HEK293T (cell line): ENCODE measurements at regions not wholly inside any gene's neighbourhood (a gene's known extent, or its start where the extent isn't known, plus 50 kb on each side); places are given as distances from the start of the nearest gene placed in this dataset.

ENCODE experiments used
- CTCF ChIA-PET: fragments of 350-600 bp; formaldehyde crosslinking; extraction: SDS; loops from one replicate; lab custom pipeline; 2021; ENCODE audit warnings: antibody characterized with exemption, inconsistent platforms; lab: Yijun Ruan, JAX
- POLR2A ChIA-PET: fragments of 350-600 bp; formaldehyde crosslinking; extraction: SDS; loops from one replicate; lab custom pipeline; 2020; ENCODE audit warnings: antibody characterized with exemption, inconsistent platforms; lab: Yijun Ruan, JAX
- DNase-seq: peaks from one replicate; pipeline ENCODE4 v3.0.0; 2012; ENCODE audit warnings: mixed read lengths; ENCODE audit errors: extremely low spot score
- ARNT ChIP-seq: fragments of 450-650 bp; IDR thresholded peaks from 2 replicates; pipeline ENCODE4 v1.6.1; 2017; ENCODE audit warnings: mild to moderate bottlenecking
- BHLHE40 ChIP-seq: fragments of 450-650 bp; IDR thresholded peaks from 2 replicates; pipeline ENCODE4 v1.6.1; 2016; ENCODE audit warnings: mild to moderate bottlenecking, moderate library complexity, borderline replicate concordance
- CTBP1 ChIP-seq: fragments of 450-650 bp; IDR thresholded peaks from 2 replicates; pipeline ENCODE4 v1.6.1; 2016; ENCODE audit warnings: borderline replicate concordance
- ELF4 ChIP-seq: fragments of 450-650 bp; IDR thresholded peaks from 2 replicates; pipeline ENCODE4 v1.6.1; 2017; ENCODE audit warnings: antibody characterized with exemption
- FOXA1 ChIP-seq: fragments of 450-650 bp; IDR thresholded peaks from 2 replicates; pipeline ENCODE4 v1.6.1; 2016; ENCODE audit warnings: mild to moderate bottlenecking
- FOXK2 ChIP-seq: fragments of 450-650 bp; IDR thresholded peaks from 2 replicates; pipeline ENCODE4 v1.6.1; 2016; ENCODE audit warnings: mild to moderate bottlenecking
- FOXM1 ChIP-seq: fragments of 450-650 bp; IDR thresholded peaks from 2 replicates; pipeline ENCODE4 v1.6.1; 2017; ENCODE audit warnings: mild to moderate bottlenecking, borderline replicate concordance
- HDGF ChIP-seq: fragments of 450-650 bp; IDR thresholded peaks from 2 replicates; pipeline ENCODE4 v1.6.1; 2017; ENCODE audit warnings: antibody characterized with exemption, borderline replicate concordance
- L3MBTL2 ChIP-seq: fragments of 450-650 bp; conservative IDR thresholded peaks from 2 replicates; pipeline ENCODE4 v1.6.1; 2016; ENCODE audit warnings: mild to moderate bottlenecking
- LEF1 ChIP-seq: fragments of 450-650 bp; IDR thresholded peaks from 2 replicates; pipeline ENCODE4 v1.6.1; 2017; ENCODE audit warnings: mild to moderate bottlenecking, borderline replicate concordance
- NFRKB ChIP-seq: fragments of 450-650 bp; IDR thresholded peaks from 2 replicates; pipeline ENCODE4 v1.6.1; 2016; ENCODE audit warnings: mild to moderate bottlenecking, moderate library complexity
- PKNOX1 ChIP-seq: fragments of 450-650 bp; IDR thresholded peaks from 2 replicates; pipeline ENCODE4 v1.6.1; 2016
- SP1 ChIP-seq: fragments of 450-650 bp; IDR thresholded peaks from 2 replicates; pipeline ENCODE4 v1.6.1; 2017
- SUZ12 ChIP-seq: fragments of 450-650 bp; IDR thresholded peaks from 2 replicates; pipeline ENCODE4 v1.6.1; 2016; ENCODE audit warnings: mild to moderate bottlenecking
- TARDBP ChIP-seq: fragments of 450-650 bp; IDR thresholded peaks from 2 replicates; pipeline ENCODE4 v1.6.1; 2016
- ZNF384 ChIP-seq: fragments of 450-650 bp; IDR thresholded peaks from 2 replicates; pipeline ENCODE4 v1.6.1; 2016

- no peak for DNase-seq
- ChIA-PET POLR2A (no interaction called here), CTCF (no interaction called here)
- TF ChIP-seq FOXA1 (no peak), HDGF (no peak), SP1 (no peak), CTBP1 (no peak), FOXK2 (no peak), NFRKB (no peak), FOXM1 (no peak), L3MBTL2 (no peak), TARDBP (no peak), SUZ12 (no peak), BHLHE40 (no peak), ARNT (no peak), ELF4 (no peak), PKNOX1 (no peak), LEF1 (no peak), ZNF384 (no peak)
Measured at GRCh38 chr4:97477974-97478373, 665.3 kb downstream of the STPG2 start.

GRCh38 chr4:97479388-97479787, 663.9 kb downstream of the STPG2 start:
- ChIA-PET CTCF (no interaction called here), POLR2A (no interaction called here)
- DNase-seq = no peak
- TF ChIP-seq NFRKB = no peak
- TF ChIP-seq SP1 = no peak
- TF ChIP-seq BHLHE40 = no peak
- no peak for TF ChIP-seq HDGF

- TF ChIP-seq ZNF384 (no peak), FOXM1 (no peak), FOXK2 (no peak), BHLHE40 (no peak), TARDBP (no peak), HDGF (no peak), ELF4 (no peak), FOXA1 (no peak), L3MBTL2 (no peak), ARNT (no peak), NFRKB (no peak), CTBP1 (no peak), PKNOX1 (no peak)
- CTCF ChIA-PET = no interaction called here
- DNase-seq = no peak
- POLR2A ChIA-PET = no interaction called here
Measured at GRCh38 chr4:97491856-97492255, 651.4 kb downstream of the STPG2 start.

GRCh38 chr4:97493815-97494518, 649.3 kb downstream of the STPG2 start:
- TF ChIP-seq BHLHE40 (no peak), ZNF384 (no peak), FOXM1 (no peak), SP1 (no peak), PKNOX1 (no peak)
- ChIA-PET POLR2A (no interaction called here), CTCF (no interaction called here)
- DNase-seq = no peak

GRCh38 chr4:97496298-97496873, 646.9 kb downstream of the STPG2 start:
- no peak for DNase-seq
- no peak for TF ChIP-seq NFRKB
- no peak for TF ChIP-seq FOXK2
- no peak for TF ChIP-seq BHLHE40
- TF ChIP-seq ELF4 = no peak
- no peak for TF ChIP-seq ZNF384
- no peak for TF ChIP-seq CTBP1
- TF ChIP-seq FOXA1 = no peak
- no peak for TF ChIP-seq SP1
- no peak for TF ChIP-seq FOXM1
- no peak for TF ChIP-seq PKNOX1
- no peak for TF ChIP-seq TARDBP
- TF ChIP-seq ARNT = no peak
- TF ChIP-seq HDGF = no peak
- no peak for TF ChIP-seq L3MBTL2
- TF ChIP-seq SUZ12 = no peak
- CTCF ChIA-PET = no interaction called here
- POLR2A ChIA-PET = no interaction called here

- ChIA-PET CTCF (no interaction called here), POLR2A (no interaction called here)
- no peak for TF ChIP-seq ZNF384
- TF ChIP-seq NFRKB = no peak
- TF ChIP-seq SUZ12 = no peak
- TF ChIP-seq ELF4 = no peak
- no peak for TF ChIP-seq LEF1
- TF ChIP-seq CTBP1 = no peak
- no peak for TF ChIP-seq PKNOX1
- no peak for TF ChIP-seq FOXM1
- no peak for TF ChIP-seq BHLHE40
- no peak for TF ChIP-seq FOXK2
- no peak for TF ChIP-seq ARNT
- TF ChIP-seq L3MBTL2 = no peak
- TF ChIP-seq FOXA1 = no peak
- TF ChIP-seq TARDBP = no peak
- TF ChIP-seq SP1 = no peak
- no peak for TF ChIP-seq HDGF
- no peak for DNase-seq
Measured at GRCh38 chr4:97498875-97499274, 644.4 kb downstream of the STPG2 start.
